Kidney (tissue), 13 donors: ENCODE measurements at regions not wholly inside any gene's neighbourhood (a gene's known extent, or its start where the extent isn't known, plus 50 kb on each side); places are given as distances from the start of the nearest gene placed in this dataset.
"Not testable (repeated sequence)": the region's sequence is repeated elsewhere in the genome, so short reads cannot be mapped to it uniquely, and the experiment has no call there.

Source experiments
- DNase-seq, 5 donors: peaks; one replicate each; pipeline ENCODE4 v3.0.0-alpha.2; 2013 to 2020
- FAIRE-seq: peaks from 2 replicates; lab custom pipeline; 2012; peaks lifted over from hg19 to GRCh38; lab: Jason Lieb, UNC
- H3K27ac ChIP-seq, 2 donors: one replicate each; pipeline ENCODE4 v1.7.0; 2013; ENCODE audit warnings: low read depth in 2 of 2, low read length in 2 of 2, inconsistent platforms in 1 of 2
- H3K27me3 ChIP-seq: one replicate; pipeline ENCODE4 v1.7.1; 2013; ENCODE audit warnings: low read length, inconsistent platforms; ENCODE audit not compliant: control insufficient read depth, insufficient read depth
- H3K36me3 ChIP-seq, 3 donors: one replicate each; pipeline versions ENCODE4 v1.7.0 to v1.7.1; 2013; ENCODE audit warnings: low read length in 3 of 3, control low read depth in 1 of 3, inconsistent platforms in 1 of 3; ENCODE audit not compliant: insufficient read depth in 3 of 3, control insufficient read depth in 2 of 3
- H3K4me1 ChIP-seq, 3 donors: one replicate each; pipeline versions ENCODE4 v1.7.0 to v1.7.1; 2013; ENCODE audit warnings: low read length in 3 of 3, inconsistent platforms in 1 of 3, low read depth in 1 of 3; ENCODE audit not compliant: control insufficient read depth in 2 of 3, insufficient read depth in 2 of 3
- H3K4me3 ChIP-seq, 3 donors: one replicate each; pipeline versions ENCODE4 v1.7.0 to v1.8.1; 2013; ENCODE audit warnings: low read length in 3 of 3, control low read depth in 1 of 3, inconsistent platforms in 1 of 3
- H3K9ac ChIP-seq, 3 donors: one replicate each; pipeline versions ENCODE4 v1.7.0 to v1.7.1; 2013; ENCODE audit warnings: low read length in 3 of 3, control low read depth in 1 of 3, inconsistent platforms in 1 of 3
- H3K9me3 ChIP-seq, 3 donors: one replicate each; pipeline versions ENCODE4 v1.7.0 to v1.7.1; 2013; ENCODE audit warnings: low read length in 3 of 3, control low read depth in 1 of 3, inconsistent platforms in 1 of 3; ENCODE audit not compliant: control insufficient read depth in 2 of 3, insufficient read depth in 1 of 3
- intact Hi-C: fragments of 100-400 bp; cut with DNase I; formaldehyde crosslinking; loops from one replicate; pipeline ENCODE4 v1.11.1; 2022
- TF ChIP-seq, protein P1 (sequence below): IDR thresholded peaks from 3 replicates; pipeline ENCODE4 v1.5.1; 2012; ENCODE audit warnings: mild to moderate bottlenecking, moderate library complexity, borderline replicate concordance; ENCODE audit not compliant: insufficient read depth; ENCODE audit errors: extremely low read depth
- donor health status: control.
- donor health status: control.
- donor health status: control.
- donor health status: control.
- donor health status: control.
- donor health status: DM: yes; HTN: yes; CAD: no.
- donor health status: Normal renal cell carcinoma (clear cell type).

DNA sequence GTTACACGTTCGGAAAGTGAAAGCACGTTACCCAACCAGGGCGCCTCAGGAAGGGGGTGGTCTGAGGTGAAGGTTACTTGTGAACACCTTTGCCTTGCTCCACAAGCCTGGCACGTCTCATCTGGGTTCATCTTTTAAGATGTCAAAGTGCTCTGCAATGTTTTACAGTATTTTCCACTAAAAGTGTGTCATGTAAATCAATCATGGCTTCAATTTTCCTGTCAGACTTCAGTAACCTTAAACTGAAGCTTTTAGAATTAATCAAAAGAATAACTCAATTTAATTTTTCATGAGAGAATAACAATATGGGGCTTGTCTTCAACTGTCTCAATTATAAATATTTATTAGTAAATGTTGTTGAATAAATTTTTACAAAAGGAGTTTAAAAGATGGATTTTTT lies 93.3 kb upstream of the FANCL start:
- no peaks in the 10 kb centered on the region for H3K27me3 ChIP-seq
- H3K9ac ChIP-seq, result no peak overlapping the region
- FAIRE-seq, result no peak
- no peak overlapping the region for H3K27ac ChIP-seq
- H3K4me3 ChIP-seq, result no peak overlapping the region
- no peaks in the 10 kb centered on the region for H3K4me1 ChIP-seq
- H3K36me3 ChIP-seq, result no peaks in the 10 kb centered on the region
- DNase-seq, result no peak
- TF ChIP-seq, protein P1, sequence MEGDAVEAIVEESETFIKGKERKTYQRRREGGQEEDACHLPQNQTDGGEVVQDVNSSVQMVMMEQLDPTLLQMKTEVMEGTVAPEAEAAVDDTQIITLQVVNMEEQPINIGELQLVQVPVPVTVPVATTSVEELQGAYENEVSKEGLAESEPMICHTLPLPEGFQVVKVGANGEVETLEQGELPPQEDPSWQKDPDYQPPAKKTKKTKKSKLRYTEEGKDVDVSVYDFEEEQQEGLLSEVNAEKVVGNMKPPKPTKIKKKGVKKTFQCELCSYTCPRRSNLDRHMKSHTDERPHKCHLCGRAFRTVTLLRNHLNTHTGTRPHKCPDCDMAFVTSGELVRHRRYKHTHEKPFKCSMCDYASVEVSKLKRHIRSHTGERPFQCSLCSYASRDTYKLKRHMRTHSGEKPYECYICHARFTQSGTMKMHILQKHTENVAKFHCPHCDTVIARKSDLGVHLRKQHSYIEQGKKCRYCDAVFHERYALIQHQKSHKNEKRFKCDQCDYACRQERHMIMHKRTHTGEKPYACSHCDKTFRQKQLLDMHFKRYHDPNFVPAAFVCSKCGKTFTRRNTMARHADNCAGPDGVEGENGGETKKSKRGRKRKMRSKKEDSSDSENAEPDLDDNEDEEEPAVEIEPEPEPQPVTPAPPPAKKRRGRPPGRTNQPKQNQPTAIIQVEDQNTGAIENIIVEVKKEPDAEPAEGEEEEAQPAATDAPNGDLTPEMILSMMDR, result no peak
- H3K9me3 ChIP-seq, result no peaks in the 10 kb centered on the region
- intact Hi-C loops, result no loop called here

- FAIRE-seq, H3K9ac ChIP-seq, H3K4me1 ChIP-seq, intact Hi-C loops, H3K27ac ChIP-seq, H3K9me3 ChIP-seq, H3K27me3 ChIP-seq, DNase-seq, H3K4me3 ChIP-seq, H3K36me3 ChIP-seq: not testable (repeated sequence)
Measured at GRCh38 chr2:58325296-58325895, 84.3 kb upstream of the FANCL start.

DNA sequence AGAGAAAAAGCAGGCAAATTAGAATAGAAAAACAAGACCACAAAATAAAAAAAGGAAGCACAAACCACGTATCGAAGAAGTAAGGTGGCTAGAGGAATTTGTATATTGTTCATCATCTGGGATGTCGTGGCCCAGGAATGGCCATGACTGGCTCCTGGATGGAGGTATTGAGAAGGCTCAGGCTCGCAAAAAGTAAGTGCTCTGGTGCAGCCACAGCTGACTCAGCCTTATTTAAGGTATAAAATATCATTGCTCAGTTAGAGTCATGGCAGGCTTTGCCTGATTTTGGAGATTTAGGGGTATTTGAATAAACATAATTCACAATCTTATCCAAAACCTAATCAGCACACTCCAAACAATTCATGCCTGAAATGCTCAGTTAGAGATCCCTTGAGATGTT lies 78.4 kb upstream of the FANCL start:
- intact Hi-C loops, result no loop called here
- FAIRE-seq (no peak), DNase-seq (no peak)
- H3K27ac ChIP-seq, result no peak overlapping the region
- H3K9ac ChIP-seq, result no peak overlapping the region
- H3K4me1 ChIP-seq, result no peaks in the 10 kb centered on the region
- no peak overlapping the region for H3K4me3 ChIP-seq
- TF ChIP-seq, protein P1, result no peak
- no peaks in the 10 kb centered on the region for H3K9me3 ChIP-seq
- no peaks in the 10 kb centered on the region for H3K27me3 ChIP-seq
- no peaks in the 10 kb centered on the region for H3K36me3 ChIP-seq

- intact Hi-C loops, H3K9ac ChIP-seq, H3K27me3 ChIP-seq, FAIRE-seq, H3K9me3 ChIP-seq, DNase-seq, H3K27ac ChIP-seq, H3K4me1 ChIP-seq, H3K4me3 ChIP-seq, H3K36me3 ChIP-seq: not testable (repeated sequence)
Measured at GRCh38 chr2:58318949-58319348, 77.8 kb upstream of the FANCL start.

DNA sequence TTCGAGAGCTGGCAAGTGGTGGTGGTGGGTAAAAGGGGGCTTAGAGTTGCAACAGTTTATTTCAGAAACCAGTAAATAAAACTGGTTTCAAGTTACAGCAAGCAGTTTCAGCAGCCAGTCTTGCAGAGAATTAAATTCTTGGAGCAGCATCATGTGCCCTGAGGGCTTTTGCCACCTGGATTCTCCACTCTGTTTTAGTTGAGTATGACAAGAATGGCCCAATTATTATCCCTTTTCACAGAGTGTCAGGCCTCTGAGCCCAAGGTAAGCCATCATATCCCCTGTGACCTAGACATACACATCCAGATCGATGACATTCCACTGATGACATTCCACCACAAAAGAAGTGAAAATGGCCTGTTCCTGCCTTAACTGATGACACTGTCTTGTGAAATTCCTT lies 72.8 kb upstream of the FANCL start:
- Histone ChIP-seq H3K27me3 (no peaks in the 10 kb centered on the region), H3K27ac (no peak overlapping the region), H3K9ac (no peak overlapping the region), H3K4me3 (no peak overlapping the region), H3K36me3 (no peaks in the 10 kb centered on the region), H3K9me3 (no peaks in the 10 kb centered on the region), H3K4me1 (no peaks in the 10 kb centered on the region)
- no peak for DNase-seq
- no peak for FAIRE-seq
- TF ChIP-seq, protein P1, result no peak
- intact Hi-C loops, result no loop called here
